Gastrocnemius medialis (tissue), 4 donors: ENCODE measurements at regions not wholly inside any gene's neighbourhood (a gene's known extent, or its start where the extent isn't known, plus 50 kb on each side); places are given as distances from the start of the nearest gene placed in this dataset.

Experiments used
- ATAC-seq, 2 donors: fragments of 150-250 bp; one replicate each; pipeline ENCODE4 v1.9.1; 2016
- DNase-seq, 2 donors: peaks; one replicate each; pipeline ENCODE4 v3.0.0-alpha.2; 2019
- H3K27ac ChIP-seq, 4 donors: fragments of 200-600 bp; sonication (generic); 1 replicate in 1 of 4; 2 replicates in 3 of 4; pipeline ENCODE4 v1.5.1; 2016 to 2018; ENCODE audit warnings: mild to moderate bottlenecking in 2 of 4, moderate library complexity in 1 of 4
- H3K27me3 ChIP-seq, 3 donors: fragments of 200-600 bp; sonication (generic) in 2 of 3; 1 replicate in 1 of 3; 2 replicates in 2 of 3; pipeline versions ENCODE4 v1.5.1 to v1.6.0; 2016 to 2019; ENCODE audit warnings: mild to moderate bottlenecking in 1 of 3, moderate library complexity in 1 of 3
- H3K36me3 ChIP-seq, 2 donors: fragments of 200-600 bp; sonication (generic) in 1 of 2; one replicate each; pipeline ENCODE4 v1.5.1; 2017 to 2018
- H3K4me1 ChIP-seq, 2 donors: fragments of 200-600 bp; sonication (generic) in 1 of 2; one replicate each; pipeline ENCODE4 v1.5.1; 2016 to 2017; ENCODE audit warnings: mild to moderate bottlenecking in 2 of 2
- H3K4me3 ChIP-seq, 4 donors: fragments of 200-600 bp; sonication (generic) in 3 of 4; 1 replicate in 1 of 4; 2 replicates in 3 of 4; pipeline ENCODE4 v1.5.1; 2016 to 2019; ENCODE audit warnings: mild to moderate bottlenecking in 2 of 4
- H3K9me3 ChIP-seq, 3 donors: fragments of 200-600 bp; sonication (generic) in 2 of 3; 1 replicate in 1 of 3; 2 replicates in 2 of 3; pipeline ENCODE4 v1.5.1; 2016 to 2019
- POLR2A ChIP-seq, 2 donors: fragments of 450-650 bp; IDR thresholded peaks; one replicate each; pipeline ENCODE4 v1.6.1; 2017; ENCODE audit warnings: antibody characterized with exemption in 2 of 2, mild to moderate bottlenecking in 2 of 2, moderate library complexity in 2 of 2
- in situ Hi-C, 4 donors: fragments of 200-750 bp; cut with MboI; loops; one replicate each; pipeline versions ENCODE4 v1.15.0 to v1.8.0; 2017; ENCODE audit warnings: low sequenced_read_pairs in 4 of 4
- intact Hi-C: fragments of 100-400 bp; cut with DNase I; formaldehyde crosslinking; loops from one replicate; pipeline ENCODE4 v1.15.1; 2023; ENCODE audit warnings: low total_unique reads
- TF ChIP-seq, protein P1 (sequence below), 5 experiments: fragments of 450-650 bp in 3 of 5; fragments of 200-600 bp in 2 of 5; sonication (generic) in 2 of 5; IDR thresholded peaks in 4 of 5; conservative IDR thresholded peaks in 1 of 5; 1 replicate in 4 of 5; 2 replicates in 1 of 5; pipeline ENCODE4 v1.5.1; 2016 to 2019; ENCODE audit warnings: antibody characterized with exemption in 5 of 5, mild to moderate bottlenecking in 3 of 5, moderate library complexity in 3 of 5

- Histone ChIP-seq H3K4me1 (no peaks in the 10 kb centered on the region), H3K27me3 (no peaks in the 10 kb centered on the region), H3K27ac (no peak overlapping the region), H3K4me3 (no peak overlapping the region), H3K36me3 (no peaks in the 10 kb centered on the region), H3K9me3 (no peaks in the 10 kb centered on the region)
- intact Hi-C loops = no loop called here
- no peak for TF ChIP-seq POLR2A (IDR thresholded peaks at IDR 0.05)
- TF ChIP-seq, protein P1, sequence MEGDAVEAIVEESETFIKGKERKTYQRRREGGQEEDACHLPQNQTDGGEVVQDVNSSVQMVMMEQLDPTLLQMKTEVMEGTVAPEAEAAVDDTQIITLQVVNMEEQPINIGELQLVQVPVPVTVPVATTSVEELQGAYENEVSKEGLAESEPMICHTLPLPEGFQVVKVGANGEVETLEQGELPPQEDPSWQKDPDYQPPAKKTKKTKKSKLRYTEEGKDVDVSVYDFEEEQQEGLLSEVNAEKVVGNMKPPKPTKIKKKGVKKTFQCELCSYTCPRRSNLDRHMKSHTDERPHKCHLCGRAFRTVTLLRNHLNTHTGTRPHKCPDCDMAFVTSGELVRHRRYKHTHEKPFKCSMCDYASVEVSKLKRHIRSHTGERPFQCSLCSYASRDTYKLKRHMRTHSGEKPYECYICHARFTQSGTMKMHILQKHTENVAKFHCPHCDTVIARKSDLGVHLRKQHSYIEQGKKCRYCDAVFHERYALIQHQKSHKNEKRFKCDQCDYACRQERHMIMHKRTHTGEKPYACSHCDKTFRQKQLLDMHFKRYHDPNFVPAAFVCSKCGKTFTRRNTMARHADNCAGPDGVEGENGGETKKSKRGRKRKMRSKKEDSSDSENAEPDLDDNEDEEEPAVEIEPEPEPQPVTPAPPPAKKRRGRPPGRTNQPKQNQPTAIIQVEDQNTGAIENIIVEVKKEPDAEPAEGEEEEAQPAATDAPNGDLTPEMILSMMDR (IDR thresholded peaks at IDR 0.05 in 4 of 5, conservative IDR thresholded peaks at IDR 0.05 in 1 of 5) = no peak
- DNase-seq (no peak), ATAC-seq (no peak)
- in situ Hi-C loops = no loop called here
Observed at GRCh38 chr4:66842724-66843088, 702.6 kb downstream of the CENPC start.

DNA sequence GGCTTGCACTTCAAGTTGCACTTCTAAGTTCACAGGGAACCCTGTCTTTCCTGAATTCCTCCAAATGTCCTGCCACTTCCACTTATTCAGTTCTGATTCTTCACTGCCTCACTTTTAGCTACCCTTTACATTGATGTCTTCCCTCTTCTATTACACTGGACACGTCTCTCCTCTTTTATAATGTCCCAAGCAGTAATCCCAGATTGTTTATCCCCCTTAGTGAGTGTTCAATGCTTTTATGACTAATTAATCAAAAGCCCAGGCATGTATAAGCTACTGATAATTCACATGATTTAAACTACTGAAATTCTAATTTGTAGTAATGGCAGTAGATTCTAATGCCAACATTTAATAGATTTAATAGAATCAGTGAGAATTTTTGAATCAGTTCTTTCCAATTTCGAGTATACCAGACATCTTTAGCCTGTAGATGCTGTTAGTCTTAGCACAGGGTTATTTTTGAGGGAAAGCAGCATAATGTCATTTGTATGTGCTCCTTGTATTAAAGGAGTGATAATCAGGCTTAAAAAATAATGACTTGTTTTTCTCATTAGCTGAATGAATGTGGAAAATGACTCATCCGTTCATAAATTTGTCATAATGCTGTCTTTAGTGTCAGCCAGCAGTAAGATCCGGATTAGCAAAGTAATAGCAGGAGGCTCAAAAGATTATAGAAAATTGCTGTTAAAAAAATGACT lies 703.1 kb downstream of the CENPC start:
- in situ Hi-C loops (no loop called here), intact Hi-C loops (no loop called here)
- no peaks in the 10 kb centered on the region for H3K4me1 ChIP-seq
- H3K27me3 ChIP-seq = no peaks in the 10 kb centered on the region
- ATAC-seq (no peak), DNase-seq (no peak)
- H3K4me3 ChIP-seq = no peak overlapping the region
- TF ChIP-seq, protein P1 (IDR thresholded peaks at IDR 0.05 in 4 of 5, conservative IDR thresholded peaks at IDR 0.05 in 1 of 5) = no peak
- no peak for TF ChIP-seq POLR2A (IDR thresholded peaks at IDR 0.05)
- H3K36me3 ChIP-seq = no peaks in the 10 kb centered on the region
- H3K27ac ChIP-seq = no peak overlapping the region
- H3K9me3 ChIP-seq = no peaks in the 10 kb centered on the region

- ATAC-seq (no peak), DNase-seq (no peak)
- intact Hi-C loops = no loop called here
- H3K9me3 ChIP-seq = no peaks in the 10 kb centered on the region
- no peaks in the 10 kb centered on the region for H3K4me1 ChIP-seq
- in situ Hi-C loops = no loop called here
- H3K27me3 ChIP-seq = no peaks in the 10 kb centered on the region
- H3K4me3 ChIP-seq = no peak overlapping the region
- TF ChIP-seq, protein P1 (IDR thresholded peaks at IDR 0.05 in 4 of 5, conservative IDR thresholded peaks at IDR 0.05 in 1 of 5) = no peak
- no peak for TF ChIP-seq POLR2A (IDR thresholded peaks at IDR 0.05)
- H3K36me3 ChIP-seq = no peaks in the 10 kb centered on the region
- no peak overlapping the region for H3K27ac ChIP-seq
Observed at GRCh38 chr4:66840178-66840577, 705.1 kb downstream of the CENPC start.

DNA sequence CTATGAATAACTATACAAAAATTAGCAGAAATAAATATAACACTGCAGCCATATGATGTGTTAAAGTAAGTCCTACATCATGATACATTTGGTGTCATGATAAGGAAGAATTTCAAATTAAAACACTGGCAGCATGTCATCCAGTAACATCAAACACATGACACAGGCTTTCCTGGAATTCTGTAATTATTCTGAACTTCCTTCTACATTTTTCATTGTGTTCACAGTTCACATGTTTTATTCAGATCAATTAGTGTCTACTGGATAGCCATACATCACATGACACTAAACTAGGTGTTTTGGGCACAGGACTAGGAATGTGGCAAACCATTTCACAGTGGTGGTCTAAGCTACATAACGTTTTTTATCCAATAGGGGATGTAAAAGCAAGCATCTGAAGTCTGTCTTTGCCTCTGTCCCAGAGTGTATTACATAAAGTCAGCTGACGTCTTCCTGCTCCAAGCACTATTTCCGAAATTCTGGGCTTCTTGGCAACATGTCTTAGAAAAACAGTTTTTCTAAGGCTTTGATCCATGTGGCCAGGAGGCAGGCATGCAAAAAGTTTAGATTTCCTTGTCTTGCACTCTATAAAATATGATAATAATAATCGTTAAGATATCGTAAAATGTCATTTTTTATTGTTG lies 707.9 kb downstream of the CENPC start:
- no peaks in the 10 kb centered on the region for H3K27me3 ChIP-seq
- no peak for TF ChIP-seq POLR2A (IDR thresholded peaks at IDR 0.05)
- TF ChIP-seq, protein P1 (IDR thresholded peaks at IDR 0.05 in 4 of 5, conservative IDR thresholded peaks at IDR 0.05 in 1 of 5) = no peak
- no peak overlapping the region for H3K27ac ChIP-seq
- H3K9me3 ChIP-seq = no peaks in the 10 kb centered on the region
- H3K4me3 ChIP-seq = no peak overlapping the region
- ATAC-seq = no peak
- H3K36me3 ChIP-seq = no peaks in the 10 kb centered on the region
- no peaks in the 10 kb centered on the region for H3K4me1 ChIP-seq
- in situ Hi-C loops (no loop called here), intact Hi-C loops (no loop called here)
- no peak for DNase-seq
